OCI-LY7 (cell line): ENCODE measurements at regions not wholly inside any gene's neighbourhood (a gene's known extent, or its start where the extent isn't known, plus 50 kb on each side); places are given as distances from the start of the nearest gene placed in this dataset.

Experiments used
- EZH2phosphoT487 ChIP-seq: fragments of 200-600 bp; sonication (generic); IDR thresholded peaks from 2 replicates; pipeline ENCODE4 v1.6.1; 2018; ENCODE audit warnings: low read depth, borderline replicate concordance, mild to moderate bottlenecking, mixed run types, antibody characterized with exemption, low read length, moderate library complexity, mixed read lengths
- TF ChIP-seq, protein P1 (sequence below): fragments of 200-600 bp; sonication (generic); conservative IDR thresholded peaks from 2 replicates; pipeline ENCODE4 v1.5.1; 2014; ENCODE audit warnings: mild to moderate bottlenecking, antibody characterized with exemption, low read length, moderate library complexity, mixed read lengths

DNA sequence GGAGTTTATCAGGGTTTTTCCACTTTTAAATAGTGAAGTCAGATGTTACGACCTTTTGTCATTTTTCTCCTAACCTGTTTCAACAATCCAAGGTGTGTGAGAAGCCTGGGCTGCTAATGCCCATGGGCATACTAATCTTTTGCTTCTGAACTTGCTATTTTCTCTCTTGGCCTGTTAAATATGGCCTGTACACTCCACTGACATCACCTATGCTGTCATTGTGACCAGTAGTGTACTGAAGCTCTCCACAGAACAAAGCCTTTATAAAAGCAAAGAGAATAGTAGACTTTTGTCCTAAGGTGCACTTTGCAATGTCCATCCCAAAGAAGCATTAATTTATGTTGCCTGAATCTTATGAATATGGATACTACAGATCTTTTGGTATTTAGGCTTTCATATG lies 1490.5 kb downstream of the STIM2 start:
- TF ChIP-seq, protein P1, sequence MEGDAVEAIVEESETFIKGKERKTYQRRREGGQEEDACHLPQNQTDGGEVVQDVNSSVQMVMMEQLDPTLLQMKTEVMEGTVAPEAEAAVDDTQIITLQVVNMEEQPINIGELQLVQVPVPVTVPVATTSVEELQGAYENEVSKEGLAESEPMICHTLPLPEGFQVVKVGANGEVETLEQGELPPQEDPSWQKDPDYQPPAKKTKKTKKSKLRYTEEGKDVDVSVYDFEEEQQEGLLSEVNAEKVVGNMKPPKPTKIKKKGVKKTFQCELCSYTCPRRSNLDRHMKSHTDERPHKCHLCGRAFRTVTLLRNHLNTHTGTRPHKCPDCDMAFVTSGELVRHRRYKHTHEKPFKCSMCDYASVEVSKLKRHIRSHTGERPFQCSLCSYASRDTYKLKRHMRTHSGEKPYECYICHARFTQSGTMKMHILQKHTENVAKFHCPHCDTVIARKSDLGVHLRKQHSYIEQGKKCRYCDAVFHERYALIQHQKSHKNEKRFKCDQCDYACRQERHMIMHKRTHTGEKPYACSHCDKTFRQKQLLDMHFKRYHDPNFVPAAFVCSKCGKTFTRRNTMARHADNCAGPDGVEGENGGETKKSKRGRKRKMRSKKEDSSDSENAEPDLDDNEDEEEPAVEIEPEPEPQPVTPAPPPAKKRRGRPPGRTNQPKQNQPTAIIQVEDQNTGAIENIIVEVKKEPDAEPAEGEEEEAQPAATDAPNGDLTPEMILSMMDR = no peak
- no peak for TF ChIP-seq EZH2phosphoT487
